WTC11 (cell line): ENCODE measurements at regions not wholly inside any gene's neighbourhood (a gene's known extent, or its start where the extent isn't known, plus 50 kb on each side); places are given as distances from the start of the nearest gene placed in this dataset.

ENCODE experiments used
- ATAC-seq: fragments of 200-7000 bp; cut with Tn5 transposase; 2 replicates; pipeline ENCODE4 v1.10.0; 2021; ENCODE audit warnings: mild to moderate bottlenecking, moderate library complexity
- CTCF ChIA-PET: fragments of 300-600 bp; sonication (Branson Sonifier 250); formaldehyde crosslinking; loops from one replicate; lab custom pipeline; 2021; ENCODE audit warnings: antibody characterized with exemption; lab: Charles Lee
- POLR2A ChIA-PET: fragments of 350-600 bp; sonication (Branson Sonifier 250); formaldehyde crosslinking; loops from one replicate; lab custom pipeline; 2021; ENCODE audit warnings: antibody characterized with exemption; lab: Charles Lee
- DNase-seq: peaks from one replicate; pipeline ENCODE4 v3.0.0; 2021; ENCODE audit warnings: low spot score
- H3K27ac Mint-ChIP-seq: 2 replicates; pipeline ENCODE4 v1.8.0; 2021; ENCODE audit warnings: mixed read lengths
- H3K27me3 Mint-ChIP-seq: 2 replicates; pipeline ENCODE4 v1.8.0; 2021; ENCODE audit warnings: low read depth, mild to moderate bottlenecking, moderate library complexity, mixed read lengths
- H3K36me3 Mint-ChIP-seq: 2 replicates; pipeline ENCODE4 v1.8.0; 2021; ENCODE audit warnings: mixed read lengths
- H3K4me1 Mint-ChIP-seq: 2 replicates; pipeline ENCODE4 v1.8.0; 2022; ENCODE audit warnings: mixed read lengths
- H3K4me3 Mint-ChIP-seq: 2 replicates; pipeline ENCODE4 v1.8.0; 2021; ENCODE audit warnings: mild to moderate bottlenecking, moderate library complexity, mixed read lengths
- H3K9me3 Mint-ChIP-seq: 2 replicates; pipeline ENCODE4 v1.8.0; 2021; ENCODE audit warnings: mixed read lengths
- ARID4B ChIP-seq: sonication (generic); formaldehyde crosslinking; IDR thresholded peaks from 2 replicates; pipeline ENCODE4 v1.8.0; 2023; ENCODE audit warnings: missing genetic modification reagents, mild to moderate bottlenecking, borderline replicate concordance
- ATF3 ChIP-seq: sonication (generic); formaldehyde crosslinking; conservative IDR thresholded peaks from 2 replicates; pipeline ENCODE4 v1.8.1; 2022; ENCODE audit warnings: mild to moderate bottlenecking, missing genetic modification reagents
- CBFB ChIP-seq: sonication (generic); formaldehyde crosslinking; IDR thresholded peaks from 2 replicates; pipeline ENCODE4 v1.8.1; 2022; ENCODE audit warnings: mild to moderate bottlenecking, low read depth, missing genetic modification reagents
- CREM ChIP-seq: sonication (generic); formaldehyde crosslinking; IDR thresholded peaks from 2 replicates; pipeline ENCODE4 v1.8.1; 2022; ENCODE audit warnings: mild to moderate bottlenecking, missing genetic modification reagents, moderate library complexity
- E2F1 ChIP-seq: sonication (generic); formaldehyde crosslinking; IDR thresholded peaks from 2 replicates; pipeline ENCODE4 v1.8.0; 2022; ENCODE audit warnings: mild to moderate bottlenecking, missing genetic modification reagents
- ERG ChIP-seq: fragments of 250-450 bp; sonication (Bioruptor Pico); IDR thresholded peaks from 2 replicates; pipeline ENCODE4 v1.8.0; 2021; ENCODE audit warnings: mild to moderate bottlenecking
- FOXJ3 ChIP-seq: sonication (generic); formaldehyde crosslinking; IDR thresholded peaks from 2 replicates; pipeline ENCODE4 v1.9.0; 2021; ENCODE audit warnings: missing genetic modification reagents, mild to moderate bottlenecking, borderline replicate concordance
- GABPB1 ChIP-seq: sonication (generic); formaldehyde crosslinking; IDR thresholded peaks from 2 replicates; pipeline ENCODE4 v1.8.1; 2023; ENCODE audit warnings: mild to moderate bottlenecking, missing genetic modification reagents
- MLX ChIP-seq: sonication (generic); formaldehyde crosslinking; IDR thresholded peaks from 2 replicates; pipeline ENCODE4 v1.8.1; 2023; ENCODE audit warnings: mild to moderate bottlenecking, missing genetic modification reagents, moderate library complexity
- MYBL2 ChIP-seq: sonication (generic); formaldehyde crosslinking; IDR thresholded peaks from 2 replicates; pipeline ENCODE4 v1.8.1; 2023; ENCODE audit warnings: mild to moderate bottlenecking, moderate library complexity, missing genetic modification reagents
- NFE2L1 ChIP-seq: sonication (generic); formaldehyde crosslinking; IDR thresholded peaks from 2 replicates; pipeline ENCODE4 v1.8.1; 2023; ENCODE audit warnings: missing genetic modification reagents
- NFYB ChIP-seq: sonication (generic); formaldehyde crosslinking; conservative IDR thresholded peaks from 2 replicates; pipeline ENCODE4 v1.8.0; 2022; ENCODE audit warnings: low read depth, missing genetic modification reagents
- SMAD3 ChIP-seq: sonication (generic); formaldehyde crosslinking; IDR thresholded peaks from 2 replicates; pipeline ENCODE4 v1.8.0; 2022; ENCODE audit warnings: missing genetic modification reagents, mild to moderate bottlenecking, borderline replicate concordance
- SP1 ChIP-seq: sonication (generic); formaldehyde crosslinking; conservative IDR thresholded peaks from 2 replicates; pipeline ENCODE4 v1.8.1; 2022; ENCODE audit warnings: missing genetic modification reagents
- TCF7 ChIP-seq: sonication (generic); formaldehyde crosslinking; IDR thresholded peaks from 2 replicates; pipeline ENCODE4 v1.8.0; 2022; ENCODE audit warnings: mild to moderate bottlenecking, low read depth, missing genetic modification reagents, moderate library complexity
- TP53 ChIP-seq: sonication (generic); formaldehyde crosslinking; IDR thresholded peaks from 2 replicates; pipeline ENCODE4 v1.8.1; 2023; ENCODE audit warnings: mild to moderate bottlenecking, missing genetic modification reagents
- ZNF232 ChIP-seq: sonication (generic); formaldehyde crosslinking; IDR thresholded peaks from 2 replicates; pipeline ENCODE4 v1.8.0; 2022; ENCODE audit warnings: mild to moderate bottlenecking, missing genetic modification reagents
- ZNF512 ChIP-seq: sonication (generic); formaldehyde crosslinking; IDR thresholded peaks from 2 replicates; pipeline ENCODE4 v1.8.1; 2022; ENCODE audit warnings: missing genetic modification reagents, borderline replicate concordance
- TF ChIP-seq, protein P1 (sequence below): sonication (generic); formaldehyde crosslinking; IDR thresholded peaks from 2 replicates; pipeline ENCODE4 v1.8.1; 2023; ENCODE audit warnings: mild to moderate bottlenecking, missing genetic modification reagents
- TF ChIP-seq, protein P2 (sequence below): sonication (generic); formaldehyde crosslinking; IDR thresholded peaks from 2 replicates; pipeline ENCODE4 v1.8.0; 2022; ENCODE audit warnings: missing genetic modification reagents

GRCh38 chr20:57810511-57811373 is 100.9 kb upstream of the PMEPA1 start:
- no peak for TF ChIP-seq MLX (CRISPR knock-in tag)
- TF ChIP-seq ERG (CRISPR knock-in tag): no peak
- TF ChIP-seq NFE2L1 (CRISPR knock-in tag): no peak
- TF ChIP-seq SMAD3: no peak
- no peak for TF ChIP-seq TCF7 (CRISPR knock-in tag)
- no peak for TF ChIP-seq ATF3
- TF ChIP-seq, protein P1, sequence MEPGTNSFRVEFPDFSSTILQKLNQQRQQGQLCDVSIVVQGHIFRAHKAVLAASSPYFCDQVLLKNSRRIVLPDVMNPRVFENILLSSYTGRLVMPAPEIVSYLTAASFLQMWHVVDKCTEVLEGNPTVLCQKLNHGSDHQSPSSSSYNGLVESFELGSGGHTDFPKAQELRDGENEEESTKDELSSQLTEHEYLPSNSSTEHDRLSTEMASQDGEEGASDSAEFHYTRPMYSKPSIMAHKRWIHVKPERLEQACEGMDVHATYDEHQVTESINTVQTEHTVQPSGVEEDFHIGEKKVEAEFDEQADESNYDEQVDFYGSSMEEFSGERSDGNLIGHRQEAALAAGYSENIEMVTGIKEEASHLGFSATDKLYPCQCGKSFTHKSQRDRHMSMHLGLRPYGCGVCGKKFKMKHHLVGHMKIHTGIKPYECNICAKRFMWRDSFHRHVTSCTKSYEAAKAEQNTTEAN: no peak
- no peak for TF ChIP-seq ARID4B (CRISPR knock-in tag)
- TF ChIP-seq ZNF512 (CRISPR knock-in tag): no peak
- no peak for TF ChIP-seq E2F1 (CRISPR knock-in tag)
- TF ChIP-seq GABPB1: no peak
- TF ChIP-seq ZNF232 (CRISPR knock-in tag): no peak
- TF ChIP-seq TP53 (CRISPR knock-in tag): no peak
- TF ChIP-seq CREM (CRISPR knock-in tag): no peak
- no peak for TF ChIP-seq MYBL2 (CRISPR knock-in tag)
- no peak for TF ChIP-seq SP1 (CRISPR knock-in tag)
- TF ChIP-seq NFYB (CRISPR knock-in tag): no peak
- TF ChIP-seq CBFB: no peak
- TF ChIP-seq, protein P2, sequence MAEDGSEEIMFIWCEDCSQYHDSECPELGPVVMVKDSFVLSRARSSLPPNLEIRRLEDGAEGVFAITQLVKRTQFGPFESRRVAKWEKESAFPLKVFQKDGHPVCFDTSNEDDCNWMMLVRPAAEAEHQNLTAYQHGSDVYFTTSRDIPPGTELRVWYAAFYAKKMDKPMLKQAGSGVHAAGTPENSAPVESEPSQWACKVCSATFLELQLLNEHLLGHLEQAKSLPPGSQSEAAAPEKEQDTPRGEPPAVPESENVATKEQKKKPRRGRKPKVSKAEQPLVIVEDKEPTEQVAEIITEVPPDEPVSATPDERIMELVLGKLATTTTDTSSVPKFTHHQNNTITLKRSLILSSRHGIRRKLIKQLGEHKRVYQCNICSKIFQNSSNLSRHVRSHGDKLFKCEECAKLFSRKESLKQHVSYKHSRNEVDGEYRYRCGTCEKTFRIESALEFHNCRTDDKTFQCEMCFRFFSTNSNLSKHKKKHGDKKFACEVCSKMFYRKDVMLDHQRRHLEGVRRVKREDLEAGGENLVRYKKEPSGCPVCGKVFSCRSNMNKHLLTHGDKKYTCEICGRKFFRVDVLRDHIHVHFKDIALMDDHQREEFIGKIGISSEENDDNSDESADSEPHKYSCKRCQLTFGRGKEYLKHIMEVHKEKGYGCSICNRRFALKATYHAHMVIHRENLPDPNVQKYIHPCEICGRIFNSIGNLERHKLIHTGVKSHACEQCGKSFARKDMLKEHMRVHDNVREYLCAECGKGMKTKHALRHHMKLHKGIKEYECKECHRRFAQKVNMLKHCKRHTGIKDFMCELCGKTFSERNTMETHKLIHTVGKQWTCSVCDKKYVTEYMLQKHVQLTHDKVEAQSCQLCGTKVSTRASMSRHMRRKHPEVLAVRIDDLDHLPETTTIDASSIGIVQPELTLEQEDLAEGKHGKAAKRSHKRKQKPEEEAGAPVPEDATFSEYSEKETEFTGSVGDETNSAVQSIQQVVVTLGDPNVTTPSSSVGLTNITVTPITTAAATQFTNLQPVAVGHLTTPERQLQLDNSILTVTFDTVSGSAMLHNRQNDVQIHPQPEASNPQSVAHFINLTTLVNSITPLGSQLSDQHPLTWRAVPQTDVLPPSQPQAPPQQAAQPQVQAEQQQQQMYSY: no peak
- no peak for TF ChIP-seq FOXJ3 (CRISPR knock-in tag)
- CTCF ChIA-PET: interaction anchor here (0.5 to 1.7 kb wide), 2 partner anchors 188 to 748 kb away, joined by 4 to 7 read pairs; no protein-coding TSS in a partner anchor
- peaks cover 5% of the 10 kb centered on the region for H3K9me3 Mint-ChIP-seq
- H3K36me3 Mint-ChIP-seq: no peaks in the 10 kb centered on the region
- no peak overlapping the region for H3K27ac Mint-ChIP-seq
- H3K4me3 Mint-ChIP-seq: no peak overlapping the region
- DNase-seq (no peak), ATAC-seq (no peak)
- POLR2A ChIA-PET: no interaction called here
- peaks cover 21% of the 10 kb centered on the region for H3K4me1 Mint-ChIP-seq
- H3K27me3 Mint-ChIP-seq: peaks cover 2% of the 10 kb centered on the region; the same call in 1 of the 2 replicates
